GM12865 (cell line): ENCODE measurements at regions not wholly inside any gene's neighbourhood (a gene's known extent, or its start where the extent isn't known, plus 50 kb on each side); places are given as distances from the start of the nearest gene placed in this dataset.

ENCODE experiments used
- DNase-seq: peaks from one replicate; pipeline ENCODE4 v3.0.0; 2010; ENCODE audit warnings: low read depth
- H3K4me3 ChIP-seq: 2 replicates; pipeline ENCODE4 v1.5.1; 2011; ENCODE audit warnings: mild to moderate bottlenecking, low read depth, low read length, control low read depth
- TF ChIP-seq, protein P1 (sequence below): IDR thresholded peaks from 2 replicates; pipeline ENCODE4 v1.5.1; 2011; ENCODE audit warnings: low read length, control low read depth, low read depth, inconsistent platforms; ENCODE audit not compliant: insufficient read depth; ENCODE audit errors: missing control alignments

DNA sequence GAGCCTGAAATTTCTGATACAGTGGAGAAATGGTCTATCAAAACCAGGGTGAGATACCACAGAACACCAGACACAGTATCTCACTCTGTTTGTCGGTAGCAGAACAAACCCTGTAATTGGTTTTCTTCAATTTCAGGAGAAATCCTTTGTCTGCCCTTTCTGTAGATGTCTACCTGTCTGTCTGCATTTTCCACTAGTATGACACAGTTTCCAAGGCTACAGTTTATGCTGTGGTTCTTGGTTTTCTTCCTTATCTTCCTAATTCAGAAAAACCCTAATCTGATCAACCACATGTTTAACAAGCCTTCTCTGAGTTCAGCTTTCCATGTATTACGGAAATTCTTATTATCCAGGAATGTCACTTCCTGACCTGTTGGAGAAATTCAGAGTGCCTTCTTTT is 70.8 kb downstream of the SCN11A start:
- TF ChIP-seq, protein P1, sequence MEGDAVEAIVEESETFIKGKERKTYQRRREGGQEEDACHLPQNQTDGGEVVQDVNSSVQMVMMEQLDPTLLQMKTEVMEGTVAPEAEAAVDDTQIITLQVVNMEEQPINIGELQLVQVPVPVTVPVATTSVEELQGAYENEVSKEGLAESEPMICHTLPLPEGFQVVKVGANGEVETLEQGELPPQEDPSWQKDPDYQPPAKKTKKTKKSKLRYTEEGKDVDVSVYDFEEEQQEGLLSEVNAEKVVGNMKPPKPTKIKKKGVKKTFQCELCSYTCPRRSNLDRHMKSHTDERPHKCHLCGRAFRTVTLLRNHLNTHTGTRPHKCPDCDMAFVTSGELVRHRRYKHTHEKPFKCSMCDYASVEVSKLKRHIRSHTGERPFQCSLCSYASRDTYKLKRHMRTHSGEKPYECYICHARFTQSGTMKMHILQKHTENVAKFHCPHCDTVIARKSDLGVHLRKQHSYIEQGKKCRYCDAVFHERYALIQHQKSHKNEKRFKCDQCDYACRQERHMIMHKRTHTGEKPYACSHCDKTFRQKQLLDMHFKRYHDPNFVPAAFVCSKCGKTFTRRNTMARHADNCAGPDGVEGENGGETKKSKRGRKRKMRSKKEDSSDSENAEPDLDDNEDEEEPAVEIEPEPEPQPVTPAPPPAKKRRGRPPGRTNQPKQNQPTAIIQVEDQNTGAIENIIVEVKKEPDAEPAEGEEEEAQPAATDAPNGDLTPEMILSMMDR: no peak
- DNase-seq: no peak
- H3K4me3 ChIP-seq: no peak overlapping the region

DNA sequence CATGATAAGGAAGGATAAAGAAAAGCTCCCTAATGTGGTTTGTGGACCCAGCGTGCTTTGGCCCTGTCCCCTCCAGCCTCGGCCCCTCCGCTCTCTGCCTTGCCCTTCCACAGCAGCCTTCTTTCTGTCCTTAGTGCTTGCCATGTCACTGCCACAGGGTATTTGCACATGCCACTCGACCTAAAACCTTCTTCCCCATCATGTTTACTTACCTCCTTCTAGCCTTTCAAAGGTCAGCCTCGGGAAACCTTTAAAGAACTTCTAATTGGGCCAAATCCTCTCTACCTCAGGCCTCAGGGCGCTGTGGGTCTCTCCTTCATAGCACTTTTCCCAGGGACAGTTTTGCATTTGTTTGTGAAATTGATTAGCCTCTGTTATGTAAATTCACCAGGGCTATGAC is 73.0 kb downstream of the SCN11A start:
- DNase-seq: no peak
- TF ChIP-seq, protein P1: no peak
- no peak overlapping the region for H3K4me3 ChIP-seq

DNA sequence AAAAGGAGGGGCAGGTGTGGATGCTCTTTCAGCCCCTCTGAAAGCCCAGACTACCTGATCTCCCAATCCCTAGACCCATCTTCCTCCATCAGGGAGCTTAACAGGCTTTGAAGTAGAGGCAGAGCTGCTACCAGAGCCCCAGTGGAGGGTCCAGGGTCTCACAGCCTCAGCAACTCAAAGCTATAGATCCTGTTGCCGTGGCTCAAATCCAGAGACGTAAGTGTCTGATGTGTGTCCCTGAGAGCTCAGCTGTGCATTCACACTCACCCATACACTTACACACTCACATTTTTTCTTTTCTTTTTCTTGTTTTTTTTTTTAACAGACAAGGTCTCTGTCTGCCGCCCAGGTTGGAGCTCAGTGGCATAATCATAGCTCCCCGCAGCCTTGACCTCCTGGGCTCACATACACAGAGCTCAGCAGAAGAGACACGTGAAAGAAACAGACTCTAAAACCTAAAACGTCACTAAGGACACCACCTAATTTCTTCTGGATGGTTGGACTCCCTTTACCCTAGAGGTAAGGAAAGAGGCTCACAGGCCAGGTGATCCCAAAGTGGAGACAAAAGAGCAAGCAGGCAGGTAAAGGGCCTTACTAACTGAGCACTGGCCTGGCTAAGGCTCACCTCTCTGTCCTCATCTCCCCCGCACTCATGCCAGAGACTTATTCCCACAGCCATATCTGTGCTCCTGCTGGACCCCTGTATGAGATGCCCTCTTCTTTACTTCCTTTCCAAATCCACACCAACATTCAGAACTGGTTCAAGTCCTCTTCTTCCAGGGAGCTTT is 80.7 kb downstream of the SCN11A start:
- no peak overlapping the region for H3K4me3 ChIP-seq
- no peak for DNase-seq
- TF ChIP-seq, protein P1: no peak

DNA sequence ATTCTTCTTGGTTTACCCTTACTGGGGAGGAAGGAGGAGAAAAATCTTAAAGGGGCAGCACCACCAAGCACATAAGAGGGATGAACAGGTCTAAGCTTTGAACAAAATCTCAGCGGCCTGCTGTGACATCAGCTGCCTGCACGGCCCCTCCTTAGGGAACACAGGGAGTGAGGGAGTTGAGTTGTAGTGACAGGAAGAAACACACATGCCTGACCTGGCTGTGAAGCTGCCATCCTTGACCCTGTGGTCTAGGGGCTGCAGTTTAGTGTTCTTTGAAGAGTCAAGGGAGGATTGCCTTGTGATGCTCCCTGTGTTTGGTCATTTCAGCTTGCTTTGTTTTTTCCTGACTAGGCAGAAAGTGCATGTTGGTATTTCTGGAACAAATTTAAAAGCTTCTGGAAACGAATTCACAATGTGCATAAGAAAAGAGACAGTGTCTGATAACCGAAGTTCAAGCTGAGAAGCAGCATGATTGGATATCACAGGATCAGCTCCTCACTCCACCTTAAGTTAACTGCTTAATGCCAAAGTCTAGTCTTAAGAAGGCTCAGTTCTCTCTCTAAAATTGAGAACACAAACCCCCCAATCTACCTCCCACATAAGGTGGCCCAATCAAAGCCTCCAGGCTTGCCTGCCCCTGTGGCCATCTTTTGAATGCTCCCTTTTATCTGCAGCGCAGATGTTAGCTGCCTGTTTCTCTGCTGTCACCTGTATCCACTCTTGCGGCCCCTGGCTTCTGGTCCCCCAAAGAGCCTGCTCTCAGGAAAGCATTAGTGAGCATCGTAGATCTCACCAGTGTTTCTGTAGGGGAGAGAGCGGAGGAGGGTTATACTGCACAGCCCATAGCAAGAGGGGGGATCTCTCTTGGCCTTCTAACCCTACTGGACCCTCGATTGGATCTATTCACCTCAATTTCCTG is 82.2 kb downstream of the SCN11A start:
- no peak overlapping the region for H3K4me3 ChIP-seq
- DNase-seq: no peak
- TF ChIP-seq, protein P1: no peak

GRCh38 chr3:38968891-38969290 is 82.9 kb downstream of the SCN11A start:
- no peak for DNase-seq
- H3K4me3 ChIP-seq: no peak overlapping the region
- TF ChIP-seq, protein P1: no peak

DNA sequence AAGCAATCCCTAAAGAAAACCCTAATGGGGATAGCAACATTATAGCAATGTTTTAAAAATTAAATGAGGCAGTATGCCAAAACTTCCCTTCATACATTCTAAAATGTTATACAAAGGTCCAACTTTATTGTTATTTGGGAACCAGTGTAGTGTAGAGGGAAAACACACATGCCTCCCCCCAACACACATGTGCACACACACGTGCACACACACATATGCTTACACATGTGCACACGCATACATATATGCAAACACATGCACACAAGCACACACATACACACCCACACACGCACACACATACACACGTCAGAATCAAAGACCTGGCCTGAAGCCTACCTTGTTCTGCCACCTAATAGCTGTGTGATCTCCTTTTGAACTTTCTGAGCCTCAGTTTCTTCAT is 83.3 kb downstream of the SCN11A start:
- TF ChIP-seq, protein P1: no peak
- no peak for DNase-seq
- no peak overlapping the region for H3K4me3 ChIP-seq

- TF ChIP-seq, protein P1: no peak
- DNase-seq: no peak
- no peak overlapping the region for H3K4me3 ChIP-seq
Measured at GRCh38 chr3:38967693-38967989, 84.1 kb downstream of the SCN11A start.
